HCT116 (cell line): ENCODE measurements at regions not wholly inside any gene's neighbourhood (a gene's known extent, or its start where the extent isn't known, plus 50 kb on each side); places are given as distances from the start of the nearest gene placed in this dataset.

Experiments used
- ATAC-seq: fragments of 200-7000 bp; cut with Tn5 transposase; 2 replicates; pipeline ENCODE4 v1.9.1; 2020; ENCODE audit warnings: mild to moderate bottlenecking, moderate library complexity
- BruUV-seq: library from RNA; stranded (reverse); fragments of 400-500 nt; replicated peaks from 2 replicates; lab custom pipeline; 2021; lab: Mats Ljungman, UMichigan
- CTCF ChIA-PET: fragments of 300-600 bp; sonication (Branson Sonifier 250); formaldehyde crosslinking; loops from one replicate; lab custom pipeline; 2021; ENCODE audit warnings: antibody characterized with exemption; lab: Charles Lee
- POLR2A ChIA-PET: fragments of 300-600, 350-600 bp; sonication (Branson Sonifier 250); formaldehyde crosslinking; loops from one replicate; lab custom pipeline; 2021; ENCODE audit warnings: antibody characterized with exemption; lab: Charles Lee
- RAD21 ChIA-PET, 2 experiments: fragments of 300-600 bp; sonication (Branson Sonifier 250); formaldehyde crosslinking; loops; one replicate each; lab custom pipeline; 2023; ENCODE audit warnings: low total read pairs in 2 of 2; ENCODE audit not compliant: uncharacterized antibody in 2 of 2, unreplicated experiment in 2 of 2, low non-redundant PET in 1 of 2; lab: Charles Lee
- DNase-seq: peaks from one replicate; pipeline ENCODE4 v3.0.0-alpha.2; 2010; ENCODE audit warnings: low read depth, low spot score
- H2AFZ ChIP-seq: fragments of 200-600 bp; shearing (Covaris generic), sonication (generic); 2 replicates; pipeline ENCODE4 v1.6.1; 2017; ENCODE audit warnings: low read depth, mixed run types, mixed read lengths, antibody characterized with exemption, low read length; ENCODE audit not compliant: poor library complexity, severe bottlenecking
- H3K27ac ChIP-seq: 2 replicates; pipeline ENCODE4 v1.5.1; 2012; ENCODE audit warnings: low read depth, low read length
- H3K27me3 ChIP-seq: fragments of 200-600 bp; sonication (generic); 2 replicates; pipeline ENCODE4 v1.6.1; 2016; ENCODE audit warnings: mixed run types, low read length, mixed read lengths; ENCODE audit not compliant: insufficient read depth
- H3K36me3 ChIP-seq, 2 experiments: fragments of 200-500 bp in 1 of 2; fragments of 200-600 bp in 1 of 2; sonication (Bioruptor generic) in 1 of 2; sonication (generic) in 1 of 2; 2 replicates each; pipeline versions ENCODE4 v1.5.1 to v1.6.1; 2014 to 2016; ENCODE audit warnings: low read length in 2 of 2, inconsistent platforms in 1 of 2, mixed read lengths in 1 of 2, mixed run types in 1 of 2; ENCODE audit not compliant: insufficient read depth in 2 of 2, control insufficient read depth in 1 of 2
- H3K4me1 ChIP-seq, 2 experiments: fragments of 200-600 bp in 1 of 2; sonication (generic) in 1 of 2; 2 replicates each; pipeline versions ENCODE4 v1.5.1 to v1.6.1; 2012 to 2017; ENCODE audit warnings: low read length in 2 of 2, inconsistent platforms in 1 of 2, mild to moderate bottlenecking in 1 of 2, mixed read lengths in 1 of 2, mixed run types in 1 of 2, moderate library complexity in 1 of 2; ENCODE audit not compliant: insufficient read depth in 2 of 2, control insufficient read depth in 1 of 2
- H3K4me2 ChIP-seq: fragments of 200-600 bp; sonication (generic); 2 replicates; pipeline ENCODE4 v1.6.1; 2017; ENCODE audit warnings: mixed run types, low read length, mixed read lengths
- H3K4me3 ChIP-seq, 2 experiments: fragments of 200-600 bp in 1 of 2; sonication (generic) in 1 of 2; replicated peaks in 1 of 2; 2 replicates each; pipeline ENCODE4 v1.5.1; 2011 to 2016; ENCODE audit warnings: low read length in 2 of 2, control low read depth in 1 of 2, low read depth in 1 of 2, mild to moderate bottlenecking in 1 of 2, mixed read lengths in 1 of 2, mixed run types in 1 of 2
- H3K79me2 ChIP-seq: fragments of 200-600 bp; sonication (generic); 2 replicates; pipeline ENCODE4 v1.6.1; 2017; ENCODE audit warnings: mild to moderate bottlenecking, mixed run types, low read length, moderate library complexity, mixed read lengths; ENCODE audit not compliant: insufficient read depth
- H3K9ac ChIP-seq: fragments of 200-600 bp; sonication (generic); 2 replicates; pipeline ENCODE4 v1.6.1; 2016; ENCODE audit warnings: low read length, mixed read lengths
- H3K9me2 ChIP-seq: fragments of 200-600 bp; sonication (generic), shearing (Covaris generic); 2 replicates; pipeline ENCODE4 v1.6.1; 2017; ENCODE audit warnings: mixed run types, mild to moderate bottlenecking, moderate library complexity; ENCODE audit not compliant: insufficient read depth
- H3K9me3 ChIP-seq, 2 experiments: fragments of 200-500 bp in 1 of 2; fragments of 200-600 bp in 1 of 2; sonication (Bioruptor generic) in 1 of 2; sonication (generic) in 1 of 2; 2 replicates each; pipeline ENCODE4 v1.6.1; 2014 to 2017; ENCODE audit warnings: low read length in 2 of 2, mixed read lengths in 2 of 2, inconsistent platforms in 1 of 2, low read depth in 1 of 2, mild to moderate bottlenecking in 1 of 2, mixed run types in 1 of 2, moderate library complexity in 1 of 2; ENCODE audit not compliant: control insufficient read depth in 1 of 2, insufficient read depth in 1 of 2
- H4K20me1 ChIP-seq: fragments of 200-600 bp; sonication (generic), shearing (Covaris generic); 2 replicates; pipeline ENCODE4 v1.6.1; 2017; ENCODE audit warnings: mixed run types, mild to moderate bottlenecking, moderate library complexity; ENCODE audit not compliant: insufficient read depth
- CBX3 ChIP-seq: IDR thresholded peaks from 2 replicates; pipeline ENCODE4 v1.6.1; 2012; ENCODE audit warnings: low read depth
- CEBPB ChIP-seq: IDR thresholded peaks from 2 replicates; pipeline ENCODE4 v1.6.1; 2012; ENCODE audit warnings: low read depth
- EZH2 ChIP-seq: fragments of 200-600 bp; sonication (generic); IDR thresholded peaks from 2 replicates; pipeline ENCODE4 v1.6.1; 2017; ENCODE audit warnings: antibody characterized with exemption, mixed run types
- EZH2phosphoT487 ChIP-seq: fragments of 200-600 bp; IDR thresholded peaks from 2 replicates; pipeline ENCODE4 v1.6.1; 2018; ENCODE audit warnings: antibody characterized with exemption, borderline replicate concordance
- FOSL1 ChIP-seq: IDR thresholded peaks from 2 replicates; pipeline ENCODE4 v1.6.1; 2012; ENCODE audit warnings: low read depth
- POLR2AphosphoS5 ChIP-seq: IDR thresholded peaks from 2 replicates; pipeline ENCODE4 v1.6.1; 2011; ENCODE audit warnings: mild to moderate bottlenecking, low read depth, low read length, moderate library complexity
- SIN3A ChIP-seq: IDR thresholded peaks from 2 replicates; pipeline ENCODE4 v1.6.1; 2012; ENCODE audit warnings: low read depth
- SP1 ChIP-seq: IDR thresholded peaks from 2 replicates; pipeline ENCODE4 v1.6.1; 2012; ENCODE audit warnings: low read depth
- SRF ChIP-seq: IDR thresholded peaks from 2 replicates; pipeline ENCODE4 v1.6.1; 2012; ENCODE audit warnings: low read depth
- TCF7L2 ChIP-seq: IDR thresholded peaks from 2 replicates; pipeline ENCODE4 v1.7.0; 2011; ENCODE audit warnings: borderline replicate concordance, inconsistent platforms; ENCODE audit not compliant: insufficient read depth, insufficient read length; ENCODE audit errors: extremely low read depth
- YY1 ChIP-seq: IDR thresholded peaks from 2 replicates; pipeline ENCODE4 v1.6.1; 2011; ENCODE audit warnings: low read length, low read depth, moderate library complexity, mild to moderate bottlenecking; ENCODE audit not compliant: insufficient replicate concordance; ENCODE audit errors: extremely low read depth
- ZFX ChIP-seq: fragments of 450-650 bp; IDR thresholded peaks from 2 replicates; pipeline ENCODE4 v1.6.1; 2017
- ZNF274 ChIP-seq: fragments of 200-500 bp; sonication (Bioruptor generic); IDR thresholded peaks from 2 replicates; pipeline ENCODE4 v1.6.1; 2014; ENCODE audit warnings: mild to moderate bottlenecking, low read depth, low read length, inconsistent platforms
- intact Hi-C: fragments of 100-400 bp; cut with micrococcal nuclease; formaldehyde crosslinking; loops from 2 replicates; pipeline ENCODE4 v1.10.0; 2022
- TF ChIP-seq, protein P1 (sequence below), 3 experiments: fragments of 200-600 bp in 1 of 3; sonication (generic) in 1 of 3; IDR thresholded peaks in 2 of 3; conservative IDR thresholded peaks in 1 of 3; 2 replicates each; pipeline ENCODE4 v1.5.1; 2012 to 2017; ENCODE audit warnings: low read depth in 2 of 3, low read length in 2 of 3, antibody characterized with exemption in 1 of 3, borderline replicate concordance in 1 of 3, control low read depth in 1 of 3, mild to moderate bottlenecking in 1 of 3, mixed read lengths in 1 of 3, mixed run types in 1 of 3, moderate library complexity in 1 of 3; ENCODE audit not compliant: insufficient read depth in 1 of 3
- TF ChIP-seq, protein P2 (sequence below): IDR thresholded peaks from 2 replicates; pipeline ENCODE4 v1.6.1; 2012
- TF ChIP-seq, protein P3 (sequence below): IDR thresholded peaks from 2 replicates; pipeline ENCODE4 v1.6.1; 2012; ENCODE audit warnings: low read depth

DNA sequence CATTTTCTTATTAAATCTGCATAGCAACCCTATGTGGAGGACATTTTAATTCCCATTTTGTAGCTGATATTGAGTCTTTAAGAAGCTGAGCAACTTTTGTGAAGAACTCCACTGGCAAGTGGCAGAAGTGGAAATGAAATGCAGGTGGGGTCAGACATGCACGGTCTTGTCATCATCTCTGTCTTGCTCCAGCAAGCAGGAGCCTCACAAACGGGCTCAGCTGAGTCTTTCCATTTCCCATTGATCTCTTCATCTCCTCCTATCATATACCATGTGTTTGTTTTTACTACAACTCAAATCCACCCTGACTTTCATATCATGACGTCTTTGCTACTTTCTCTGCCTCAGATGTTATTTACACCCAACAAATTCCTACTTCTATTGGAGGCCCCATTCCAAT is 97.9 kb upstream of the TENM4 start:
- intact Hi-C loops: no loop called here
- Histone ChIP-seq H3K9me2 (no peaks in the 10 kb centered on the region), H3K9me3 (no peaks in the 10 kb centered on the region; a peak in 1 of 4 replicates), H3K4me1 (no peaks in the 10 kb centered on the region), H4K20me1 (no peaks in the 10 kb centered on the region), H3K27ac (no peak overlapping the region), H3K4me3 (no peak overlapping the region), H2AFZ (no peak overlapping the region), H3K27me3 (no peaks in the 10 kb centered on the region), H3K4me2 (no peak overlapping the region), H3K9ac (no peak overlapping the region), H3K79me2 (no peaks in the 10 kb centered on the region), H3K36me3 (no peaks in the 10 kb centered on the region)
- no peak for DNase-seq
- ChIA-PET POLR2A (no interaction called here), RAD21 (no interaction called here), CTCF (no interaction called here)
- BruUV-seq: no TSS peak
- TF ChIP-seq EZH2 (no peak), SP1 (no peak), CEBPB (no peak), CBX3 (no peak), POLR2AphosphoS5 (no peak), YY1 (no peak), SRF (no peak), ZNF274 (no peak), FOSL1 (no peak), SIN3A (no peak), ZFX (no peak), TCF7L2 (no peak), EZH2phosphoT487 (no peak)
- TF ChIP-seq, protein P1, sequence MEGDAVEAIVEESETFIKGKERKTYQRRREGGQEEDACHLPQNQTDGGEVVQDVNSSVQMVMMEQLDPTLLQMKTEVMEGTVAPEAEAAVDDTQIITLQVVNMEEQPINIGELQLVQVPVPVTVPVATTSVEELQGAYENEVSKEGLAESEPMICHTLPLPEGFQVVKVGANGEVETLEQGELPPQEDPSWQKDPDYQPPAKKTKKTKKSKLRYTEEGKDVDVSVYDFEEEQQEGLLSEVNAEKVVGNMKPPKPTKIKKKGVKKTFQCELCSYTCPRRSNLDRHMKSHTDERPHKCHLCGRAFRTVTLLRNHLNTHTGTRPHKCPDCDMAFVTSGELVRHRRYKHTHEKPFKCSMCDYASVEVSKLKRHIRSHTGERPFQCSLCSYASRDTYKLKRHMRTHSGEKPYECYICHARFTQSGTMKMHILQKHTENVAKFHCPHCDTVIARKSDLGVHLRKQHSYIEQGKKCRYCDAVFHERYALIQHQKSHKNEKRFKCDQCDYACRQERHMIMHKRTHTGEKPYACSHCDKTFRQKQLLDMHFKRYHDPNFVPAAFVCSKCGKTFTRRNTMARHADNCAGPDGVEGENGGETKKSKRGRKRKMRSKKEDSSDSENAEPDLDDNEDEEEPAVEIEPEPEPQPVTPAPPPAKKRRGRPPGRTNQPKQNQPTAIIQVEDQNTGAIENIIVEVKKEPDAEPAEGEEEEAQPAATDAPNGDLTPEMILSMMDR (IDR thresholded peaks at IDR 0.05 in 2 of 3, conservative IDR thresholded peaks at IDR 0.05 in 1 of 3; ENCODE audit: borderline replicate concordance in 1 of 3, insufficient read depth in 1 of 3, low read depth in 2 of 3, low read length in 2 of 3): no peak
- TF ChIP-seq, protein P2, sequence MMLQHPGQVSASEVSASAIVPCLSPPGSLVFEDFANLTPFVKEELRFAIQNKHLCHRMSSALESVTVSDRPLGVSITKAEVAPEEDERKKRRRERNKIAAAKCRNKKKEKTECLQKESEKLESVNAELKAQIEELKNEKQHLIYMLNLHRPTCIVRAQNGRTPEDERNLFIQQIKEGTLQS: no peak
- TF ChIP-seq, protein P3, sequence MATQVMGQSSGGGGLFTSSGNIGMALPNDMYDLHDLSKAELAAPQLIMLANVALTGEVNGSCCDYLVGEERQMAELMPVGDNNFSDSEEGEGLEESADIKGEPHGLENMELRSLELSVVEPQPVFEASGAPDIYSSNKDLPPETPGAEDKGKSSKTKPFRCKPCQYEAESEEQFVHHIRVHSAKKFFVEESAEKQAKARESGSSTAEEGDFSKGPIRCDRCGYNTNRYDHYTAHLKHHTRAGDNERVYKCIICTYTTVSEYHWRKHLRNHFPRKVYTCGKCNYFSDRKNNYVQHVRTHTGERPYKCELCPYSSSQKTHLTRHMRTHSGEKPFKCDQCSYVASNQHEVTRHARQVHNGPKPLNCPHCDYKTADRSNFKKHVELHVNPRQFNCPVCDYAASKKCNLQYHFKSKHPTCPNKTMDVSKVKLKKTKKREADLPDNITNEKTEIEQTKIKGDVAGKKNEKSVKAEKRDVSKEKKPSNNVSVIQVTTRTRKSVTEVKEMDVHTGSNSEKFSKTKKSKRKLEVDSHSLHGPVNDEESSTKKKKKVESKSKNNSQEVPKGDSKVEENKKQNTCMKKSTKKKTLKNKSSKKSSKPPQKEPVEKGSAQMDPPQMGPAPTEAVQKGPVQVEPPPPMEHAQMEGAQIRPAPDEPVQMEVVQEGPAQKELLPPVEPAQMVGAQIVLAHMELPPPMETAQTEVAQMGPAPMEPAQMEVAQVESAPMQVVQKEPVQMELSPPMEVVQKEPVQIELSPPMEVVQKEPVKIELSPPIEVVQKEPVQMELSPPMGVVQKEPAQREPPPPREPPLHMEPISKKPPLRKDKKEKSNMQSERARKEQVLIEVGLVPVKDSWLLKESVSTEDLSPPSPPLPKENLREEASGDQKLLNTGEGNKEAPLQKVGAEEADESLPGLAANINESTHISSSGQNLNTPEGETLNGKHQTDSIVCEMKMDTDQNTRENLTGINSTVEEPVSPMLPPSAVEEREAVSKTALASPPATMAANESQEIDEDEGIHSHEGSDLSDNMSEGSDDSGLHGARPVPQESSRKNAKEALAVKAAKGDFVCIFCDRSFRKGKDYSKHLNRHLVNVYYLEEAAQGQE: no peak
- ATAC-seq: no peak
